Jurkat, Clone E6-1 (cell line): ENCODE measurements at regions not wholly inside any gene's neighbourhood (a gene's known extent, or its start where the extent isn't known, plus 50 kb on each side); places are given as distances from the start of the nearest gene placed in this dataset.
"Not testable (repeated sequence)": the region's sequence is repeated elsewhere in the genome, so short reads cannot be mapped to it uniquely, and the experiment has no call there.

Source experiments
- DNase-seq: peaks from one replicate; pipeline ENCODE4 v3.0.0-alpha.2; 2011; ENCODE audit warnings: low read depth, low spot score
- H3K4me3 ChIP-seq: 2 replicates; pipeline ENCODE4 v1.5.1; 2011; ENCODE audit warnings: mild to moderate bottlenecking, low read length, control low read depth, moderate library complexity

GRCh38 chrY:6685783-6686389 lies 224.6 kb upstream of the TBL1Y start:
- DNase-seq, H3K4me3 ChIP-seq: not testable (repeated sequence)

GRCh38 chrY:6701558-6702161 lies 208.8 kb upstream of the TBL1Y start:
- not testable (repeated sequence) for H3K4me3 ChIP-seq, DNase-seq

GRCh38 chrY:6721443-6721842 lies 189.1 kb upstream of the TBL1Y start:
- not testable (repeated sequence) for H3K4me3 ChIP-seq, DNase-seq

GRCh38 chrY:6747210-6747609 lies 163.3 kb upstream of the TBL1Y start:
- not testable (repeated sequence) for H3K4me3 ChIP-seq
- DNase-seq = peak; percentile 5

GRCh38 chrY:6782334-6782733 lies 128.2 kb upstream of the TBL1Y start:
- DNase-seq = no peak

GRCh38 chrY:6786960-6787359 lies 123.5 kb upstream of the TBL1Y start:
- DNase-seq = no peak
- no peak overlapping the region for H3K4me3 ChIP-seq

More at GRCh38 chrY:6782334-6782733, 128.2 kb upstream of the TBL1Y start:
- H3K4me3 ChIP-seq = no peak overlapping the region

- H3K4me3 ChIP-seq = no peak overlapping the region
- DNase-seq = peak; percentile 1
Measured at GRCh38 chrY:6811633-6812032, 98.9 kb upstream of the TBL1Y start.
